ENCODE measurements at regions not wholly inside any gene's neighbourhood (a gene's known extent, or its start where the extent isn't known, plus 50 kb on each side); places are given as distances from the start of the nearest gene placed in this dataset.

DNA sequence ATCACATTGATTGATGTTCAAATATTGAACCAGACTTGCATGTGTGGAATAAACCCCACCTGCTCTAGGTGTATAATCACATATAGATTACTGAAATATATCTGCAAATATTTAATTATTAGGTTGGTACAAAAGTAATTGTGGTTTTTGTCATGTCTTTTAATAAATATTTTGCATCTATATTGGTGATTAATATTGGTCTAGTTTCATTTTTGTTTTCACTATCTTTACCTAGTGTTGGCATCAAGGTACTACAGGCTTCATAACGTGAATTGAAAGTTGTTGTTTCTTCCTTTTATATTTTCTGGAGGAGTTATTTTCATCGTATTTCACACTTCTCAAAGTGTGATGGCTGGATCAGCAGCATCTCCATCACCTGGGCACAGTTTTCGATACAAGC is 740.0 kb upstream of the TMEM132C start:
- no peak overlapping the region for H3K27ac ChIP-seq
- no peak for TF ChIP-seq ZFX (IDR thresholded peaks at IDR 0.05)
- TF ChIP-seq, protein P1, sequence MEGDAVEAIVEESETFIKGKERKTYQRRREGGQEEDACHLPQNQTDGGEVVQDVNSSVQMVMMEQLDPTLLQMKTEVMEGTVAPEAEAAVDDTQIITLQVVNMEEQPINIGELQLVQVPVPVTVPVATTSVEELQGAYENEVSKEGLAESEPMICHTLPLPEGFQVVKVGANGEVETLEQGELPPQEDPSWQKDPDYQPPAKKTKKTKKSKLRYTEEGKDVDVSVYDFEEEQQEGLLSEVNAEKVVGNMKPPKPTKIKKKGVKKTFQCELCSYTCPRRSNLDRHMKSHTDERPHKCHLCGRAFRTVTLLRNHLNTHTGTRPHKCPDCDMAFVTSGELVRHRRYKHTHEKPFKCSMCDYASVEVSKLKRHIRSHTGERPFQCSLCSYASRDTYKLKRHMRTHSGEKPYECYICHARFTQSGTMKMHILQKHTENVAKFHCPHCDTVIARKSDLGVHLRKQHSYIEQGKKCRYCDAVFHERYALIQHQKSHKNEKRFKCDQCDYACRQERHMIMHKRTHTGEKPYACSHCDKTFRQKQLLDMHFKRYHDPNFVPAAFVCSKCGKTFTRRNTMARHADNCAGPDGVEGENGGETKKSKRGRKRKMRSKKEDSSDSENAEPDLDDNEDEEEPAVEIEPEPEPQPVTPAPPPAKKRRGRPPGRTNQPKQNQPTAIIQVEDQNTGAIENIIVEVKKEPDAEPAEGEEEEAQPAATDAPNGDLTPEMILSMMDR (conservative IDR thresholded peaks at IDR 0.05), result no peak; the same call in 1 of the 2 replicates

DNA sequence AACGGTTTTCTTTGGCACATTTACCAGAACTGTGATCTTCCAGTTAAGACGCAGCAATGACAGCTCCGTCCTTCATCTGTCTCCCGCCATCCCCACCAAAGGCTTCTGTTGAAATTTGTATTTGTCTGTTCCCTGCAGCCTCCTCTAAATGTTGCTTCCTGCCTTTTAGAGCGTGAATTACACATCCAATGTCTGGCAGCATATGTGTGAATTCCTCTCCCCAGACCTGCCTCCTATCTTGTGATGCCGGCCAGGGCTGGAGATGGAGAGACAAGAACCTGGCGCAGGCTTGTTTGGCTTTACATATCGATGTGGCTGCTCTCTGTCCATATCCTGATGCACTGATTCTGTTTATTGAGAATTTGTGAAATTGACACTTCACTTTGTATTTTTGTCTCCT is 738.4 kb upstream of the TMEM132C start:
- no peak for TF ChIP-seq ZFX (IDR thresholded peaks at IDR 0.05)
- TF ChIP-seq, protein P1 (conservative IDR thresholded peaks at IDR 0.05), result no peak
- no peak overlapping the region for H3K27ac ChIP-seq

DNA sequence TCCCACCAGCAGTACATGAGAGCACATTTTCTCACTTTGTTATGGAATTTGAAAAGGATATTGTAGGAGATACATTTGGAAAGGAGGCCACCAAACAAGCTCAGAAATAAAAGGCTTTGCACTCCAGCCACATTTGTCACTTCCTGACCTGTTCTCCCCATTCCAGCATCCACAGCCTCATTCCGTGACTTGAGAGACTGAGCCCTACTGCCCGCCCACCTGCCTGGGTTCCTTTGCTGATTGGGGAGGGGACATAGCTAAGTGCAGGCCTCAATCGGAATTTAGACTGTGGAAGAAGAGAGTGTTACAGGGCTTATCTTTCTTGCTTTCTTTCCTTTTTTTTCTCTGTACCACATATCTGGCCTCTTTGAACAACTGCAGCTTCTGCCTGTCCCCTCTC is 735.4 kb upstream of the TMEM132C start:
- no peak for TF ChIP-seq ZFX (IDR thresholded peaks at IDR 0.05)
- TF ChIP-seq, protein P1 (conservative IDR thresholded peaks at IDR 0.05), result no peak
- no peak overlapping the region for H3K27ac ChIP-seq

DNA sequence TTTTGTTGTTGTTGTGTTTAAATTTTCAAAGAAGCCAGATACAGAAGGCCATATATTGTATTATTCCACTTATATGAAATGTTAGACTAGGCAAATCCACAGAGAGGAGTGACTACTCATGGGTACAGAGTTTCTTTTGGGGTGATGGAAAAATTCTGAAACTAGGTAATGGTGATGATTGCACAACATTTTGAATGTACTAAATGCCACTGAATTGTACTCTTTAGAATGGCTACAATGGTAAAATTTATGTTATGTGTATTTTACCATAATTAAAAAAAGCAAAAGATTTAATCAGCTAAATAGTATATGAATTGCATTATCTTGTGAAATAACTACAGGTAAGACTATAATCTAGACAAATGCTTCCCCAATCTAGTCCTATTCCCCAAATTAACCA is 733.6 kb upstream of the TMEM132C start:
- no peak overlapping the region for H3K27ac ChIP-seq
- no peak for TF ChIP-seq ZFX (IDR thresholded peaks at IDR 0.05)
- TF ChIP-seq, protein P1 (conservative IDR thresholded peaks at IDR 0.05), result no peak

DNA sequence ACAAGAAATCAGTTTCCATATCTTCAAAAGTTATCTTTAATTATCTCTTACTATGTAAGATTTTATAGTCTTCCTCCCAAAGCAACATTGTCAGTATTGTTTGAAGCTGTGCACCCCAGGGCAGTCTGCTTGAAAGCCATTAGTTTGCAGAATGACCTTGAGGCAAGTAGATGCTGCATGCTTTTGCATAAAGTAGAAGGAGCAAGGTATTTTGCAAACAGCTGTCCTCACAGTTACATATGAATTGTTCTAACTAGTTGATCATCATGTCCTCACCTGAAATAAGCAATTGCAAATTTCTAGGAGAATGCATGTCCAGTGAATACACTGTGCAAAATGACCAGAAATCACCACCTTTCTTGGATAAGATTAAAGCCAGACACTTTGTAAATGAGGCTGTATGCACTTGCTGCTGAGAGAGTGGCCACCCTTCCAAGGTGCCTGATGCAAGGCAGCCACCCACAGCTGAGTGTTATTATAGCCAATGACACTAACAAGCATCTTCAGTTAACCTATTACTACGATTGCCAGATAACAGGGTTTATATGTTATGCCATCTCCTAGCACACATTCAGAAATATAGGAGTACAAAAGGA is 730.0 kb upstream of the TMEM132C start:
- TF ChIP-seq, protein P1 (conservative IDR thresholded peaks at IDR 0.05), result no peak
- TF ChIP-seq ZFX (IDR thresholded peaks at IDR 0.05), result no peak

DNA sequence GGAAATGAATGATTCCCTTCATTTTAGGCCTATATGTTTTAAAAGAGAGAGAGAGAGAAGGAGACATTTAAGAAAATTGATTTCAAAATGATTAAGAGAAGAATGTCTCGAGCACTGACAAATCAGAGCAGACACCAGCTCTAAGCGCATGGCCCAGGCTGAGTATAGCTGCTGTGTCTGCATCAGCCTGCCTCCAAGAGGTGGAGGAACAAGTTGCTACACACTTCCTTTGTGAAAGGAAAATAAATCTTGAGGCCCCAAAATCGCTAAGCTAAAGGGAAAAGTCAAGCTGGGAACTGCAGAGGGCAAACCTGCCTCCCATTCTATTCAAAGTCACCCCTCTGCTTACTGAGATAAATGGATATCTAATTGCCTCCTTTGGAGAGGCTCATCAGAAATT is 728.7 kb upstream of the TMEM132C start:
- TF ChIP-seq, protein P1 (conservative IDR thresholded peaks at IDR 0.05), result no peak
- no peak overlapping the region for H3K27ac ChIP-seq

More for the DNA sequence above, 730.0 kb upstream of the TMEM132C start:
- no peak overlapping the region for H3K27ac ChIP-seq

DNA sequence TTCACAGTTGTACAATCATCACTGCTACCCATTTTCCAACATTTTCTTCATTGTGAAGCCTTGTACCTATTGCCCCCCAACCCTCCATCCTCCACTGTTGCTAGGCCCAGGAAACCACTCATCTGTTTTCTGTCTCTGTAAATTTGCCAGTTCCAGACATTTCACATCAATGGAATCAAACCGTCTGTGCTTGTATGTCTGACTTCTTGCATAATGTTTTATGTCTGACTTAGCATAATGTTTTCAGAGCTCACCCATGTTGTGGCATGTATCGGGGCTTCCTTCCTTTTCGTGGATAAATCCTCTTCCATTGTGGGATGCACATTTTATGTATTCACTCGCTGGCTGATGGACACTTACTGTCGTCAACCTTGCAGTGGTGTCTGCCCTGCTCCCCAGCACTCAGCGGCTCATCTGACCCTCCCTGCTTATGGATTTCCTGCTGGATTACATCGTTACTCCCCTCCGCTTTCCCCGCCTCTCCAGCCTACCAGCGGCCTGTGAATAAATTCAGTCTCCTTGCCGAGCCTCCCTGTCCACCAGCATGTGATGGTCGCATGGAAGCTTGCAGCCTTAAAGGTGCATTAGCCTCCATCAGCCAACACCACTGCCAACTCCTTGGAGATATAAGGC is 727.6 kb upstream of the TMEM132C start:
- TF ChIP-seq, protein P1 (conservative IDR thresholded peaks at IDR 0.05), result no peak
- TF ChIP-seq ZFX (IDR thresholded peaks at IDR 0.05), result no peak
- H3K27ac ChIP-seq, result no peak overlapping the region
